Thyroid gland (tissue), 4 donors: ENCODE measurements at regions not wholly inside any gene's neighbourhood (a gene's known extent, or its start where the extent isn't known, plus 50 kb on each side); places are given as distances from the start of the nearest gene placed in this dataset.

ENCODE experiments used
- DNase-seq, 2 donors: peaks; one replicate each; pipeline ENCODE4 v3.0.0-alpha.2; 2019
- H3K27ac ChIP-seq, 3 donors: fragments of 200-600 bp; sonication (generic); 1 replicate in 2 of 3; 2 replicates in 1 of 3; pipeline ENCODE4 v1.5.1; 2016 to 2019; ENCODE audit warnings: mild to moderate bottlenecking in 1 of 3, moderate library complexity in 1 of 3
- H3K27me3 ChIP-seq: fragments of 200-600 bp; sonication (generic); one replicate; pipeline ENCODE4 v1.5.1; 2019
- H3K36me3 ChIP-seq, 2 donors: fragments of 200-600 bp; sonication (generic); one replicate each; pipeline ENCODE4 v1.5.1; 2016 to 2019
- H3K4me1 ChIP-seq, 2 donors: fragments of 200-600 bp; sonication (generic); one replicate each; pipeline ENCODE4 v1.5.1; 2017 to 2019
- H3K4me3 ChIP-seq, 3 donors: fragments of 200-600 bp; sonication (generic); replicated peaks in 1 of 3; 1 replicate in 2 of 3; 2 replicates in 1 of 3; pipeline ENCODE4 v1.5.1; 2016; ENCODE audit warnings: mild to moderate bottlenecking in 1 of 3
- H3K9me3 ChIP-seq: fragments of 200-600 bp; sonication (generic); one replicate; pipeline ENCODE4 v1.5.1; 2017
- CTCF ChIP-seq, 6 experiments: fragments of 200-600 bp in 3 of 6; fragments of 450-650 bp in 3 of 6; sonication (generic) in 3 of 6; IDR thresholded peaks; one replicate each; pipeline ENCODE4 v1.5.1; 2016 to 2019; ENCODE audit warnings: antibody characterized with exemption in 6 of 6, mild to moderate bottlenecking in 2 of 6, inconsistent platforms in 1 of 6, moderate library complexity in 1 of 6
- POLR2A ChIP-seq, 2 donors: fragments of 450-650 bp; IDR thresholded peaks; one replicate each; pipeline ENCODE4 v1.6.1; 2017; ENCODE audit warnings: antibody characterized with exemption in 2 of 2, mild to moderate bottlenecking in 2 of 2, moderate library complexity in 1 of 2
- WGBS, 2 donors: methylation state at CpG; one replicate each; pipeline ENCODE4 v1.1.5; 2017; 5-methylcytosine and 5-hydroxymethylcytosine counted together
- intact Hi-C: fragments of 100-400 bp; cut with DNase I; formaldehyde crosslinking; loops from one replicate; pipeline ENCODE4 v1.15.1; 2023

GRCh38 chr13:77384999-77385398 is 58.1 kb upstream of the MYCBP2 start:
- DNase-seq = no peak
- Histone ChIP-seq H3K36me3 (no peaks in the 10 kb centered on the region), H3K4me3 (no peak overlapping the region), H3K4me1 (no peaks in the 10 kb centered on the region), H3K27me3 (no peaks in the 10 kb centered on the region), H3K9me3 (no peaks in the 10 kb centered on the region), H3K27ac (no peak overlapping the region)
- TF ChIP-seq POLR2A (IDR thresholded peaks at IDR 0.05) = no peak
- TF ChIP-seq CTCF (IDR thresholded peaks at IDR 0.05) = no peak
- intact Hi-C loops = no loop called here

GRCh38 chr13:77383097-77383496 is 56.2 kb upstream of the MYCBP2 start:
- H3K36me3 ChIP-seq = no peaks in the 10 kb centered on the region
- no peak for TF ChIP-seq CTCF (IDR thresholded peaks at IDR 0.05)
- TF ChIP-seq POLR2A (IDR thresholded peaks at IDR 0.05) = no peak
- no peak overlapping the region for H3K27ac ChIP-seq
- intact Hi-C loops = no loop called here
- no peaks in the 10 kb centered on the region for H3K27me3 ChIP-seq
- DNase-seq = no peak
- H3K4me3 ChIP-seq = no peak overlapping the region
- no peaks in the 10 kb centered on the region for H3K9me3 ChIP-seq
- 82 to 85% methylated on average over 4 of the region's 4 CpGs for WGBS, 2 donors
- H3K4me1 ChIP-seq = no peaks in the 10 kb centered on the region

GRCh38 chr13:77381059-77381458 is 54.2 kb upstream of the MYCBP2 start:
- TF ChIP-seq CTCF (IDR thresholded peaks at IDR 0.05) (no peak), POLR2A (IDR thresholded peaks at IDR 0.05) (no peak)
- Histone ChIP-seq H3K27ac (no peak overlapping the region), H3K27me3 (no peaks in the 10 kb centered on the region), H3K9me3 (no peaks in the 10 kb centered on the region), H3K4me1 (no peaks in the 10 kb centered on the region), H3K4me3 (no peak overlapping the region), H3K36me3 (no peaks in the 10 kb centered on the region)
- no peak for DNase-seq
- intact Hi-C loops = no loop called here
- WGBS, 2 donors = 74 to 79% methylated on average over 1 of the region's 1 CpG

GRCh38 chr13:77379508-77379907 is 52.6 kb upstream of the MYCBP2 start:
- Histone ChIP-seq H3K27ac (no peak overlapping the region), H3K36me3 (no peaks in the 10 kb centered on the region), H3K4me1 (no peaks in the 10 kb centered on the region), H3K9me3 (no peaks in the 10 kb centered on the region), H3K27me3 (no peaks in the 10 kb centered on the region), H3K4me3 (no peak overlapping the region)
- WGBS, 2 donors = 83 to 91% methylated on average over 2 of the region's 2 CpGs
- intact Hi-C loops = no loop called here
- TF ChIP-seq CTCF (IDR thresholded peaks at IDR 0.05) = no peak
- TF ChIP-seq POLR2A (IDR thresholded peaks at IDR 0.05) = no peak
- DNase-seq = no peak

GRCh38 chr13:77378662-77379061 is 51.8 kb upstream of the MYCBP2 start:
- DNase-seq = no peak
- Histone ChIP-seq H3K27me3 (no peaks in the 10 kb centered on the region), H3K9me3 (no peaks in the 10 kb centered on the region), H3K36me3 (no peaks in the 10 kb centered on the region), H3K4me3 (no peak overlapping the region), H3K27ac (no peak overlapping the region), H3K4me1 (no peaks in the 10 kb centered on the region)
- intact Hi-C loops = no loop called here
- TF ChIP-seq POLR2A (IDR thresholded peaks at IDR 0.05) = no peak
- no peak for TF ChIP-seq CTCF (IDR thresholded peaks at IDR 0.05)
